ENCODE measurements at regions not wholly inside any gene's neighbourhood (a gene's known extent, or its start where the extent isn't known, plus 50 kb on each side); places are given as distances from the start of the nearest gene placed in this dataset.

GRCh38 chr2:185473838-185474237, 264.8 kb upstream of the FSIP2 start:
- no peak overlapping the region for H3K56ac ChIP-seq (ENCODE audit: low read length)
- H3K4me3 ChIP-seq (ENCODE audit: low read length), result no peak overlapping the region
- H3K79me2 ChIP-seq (ENCODE audit: control insufficient read depth, insufficient read depth, low read length), result no peaks in the 10 kb centered on the region
- WGBS (ENCODE audit: extremely low coverage, insufficient coverage, low lambda C conversion rate), result no CpG with 5 or more reads among the region's 8 CpGs
- no peak overlapping the region for H2BK5ac ChIP-seq (ENCODE audit: low read length)
- no peak overlapping the region for H4K8ac ChIP-seq (ENCODE audit: low read depth, low read length)
- H3K36me3 ChIP-seq (ENCODE audit: control insufficient read depth, insufficient read depth, low read length), result no peaks in the 10 kb centered on the region
- no peaks in the 10 kb centered on the region for H3K79me1 ChIP-seq (ENCODE audit: low read length)
- no peak overlapping the region for H3K27ac ChIP-seq (ENCODE audit: low read depth, low read length)
- H4K5ac ChIP-seq (ENCODE audit: low read length), result no peak overlapping the region
- no peak overlapping the region for H2BK120ac ChIP-seq (ENCODE audit: low read depth, low read length)
- H3K9ac ChIP-seq (ENCODE audit: low read length), result no peak overlapping the region
- no peak overlapping the region for H3K23ac ChIP-seq (ENCODE audit: low read length)
- no peak overlapping the region for H3K18ac ChIP-seq (ENCODE audit: low read length)
- H3K4me1 ChIP-seq (ENCODE audit: control insufficient read depth, low read depth, low read length), result peaks cover 4% of the 10 kb centered on the region
- no peak overlapping the region for H3K4me2 ChIP-seq (ENCODE audit: low read length)
- no peak overlapping the region for H2AK5ac ChIP-seq (ENCODE audit: low read length)
- DNase-seq, result no peak
- no peaks in the 10 kb centered on the region for H3K27me3 ChIP-seq (ENCODE audit: insufficient read depth, low read length, poor library complexity)
- no peak overlapping the region for H3K4ac ChIP-seq (ENCODE audit: low read depth, low read length)
- H2BK15ac ChIP-seq (replicated peaks; ENCODE audit: low read depth), result no peak overlapping the region

- Histone ChIP-seq H4K8ac (ENCODE audit: low read depth, low read length) (no peak overlapping the region), H3K4ac (ENCODE audit: low read depth, low read length) (no peak overlapping the region), H3K79me2 (ENCODE audit: control insufficient read depth, insufficient read depth, low read length) (no peaks in the 10 kb centered on the region), H3K27me3 (ENCODE audit: insufficient read depth, low read length, poor library complexity) (no peaks in the 10 kb centered on the region), H3K9ac (ENCODE audit: low read length) (no peak overlapping the region), H3K79me1 (ENCODE audit: low read length) (no peaks in the 10 kb centered on the region), H2BK5ac (ENCODE audit: low read length) (no peak overlapping the region), H3K23ac (ENCODE audit: low read length) (no peak overlapping the region), H3K4me2 (ENCODE audit: low read length) (no peak overlapping the region), H3K4me1 (ENCODE audit: control insufficient read depth, low read depth, low read length) (peaks cover 4% of the 10 kb centered on the region), H3K56ac (ENCODE audit: low read length) (no peak overlapping the region), H3K27ac (ENCODE audit: low read depth, low read length) (no peak overlapping the region), H2BK120ac (ENCODE audit: low read depth, low read length) (no peak overlapping the region), H4K5ac (ENCODE audit: low read length) (no peak overlapping the region), H3K36me3 (ENCODE audit: control insufficient read depth, insufficient read depth, low read length) (no peaks in the 10 kb centered on the region), H3K18ac (ENCODE audit: low read length) (no peak overlapping the region), H2AK5ac (ENCODE audit: low read length) (no peak overlapping the region), H2BK15ac (replicated peaks; ENCODE audit: low read depth) (no peak overlapping the region), H3K4me3 (ENCODE audit: low read length) (no peak overlapping the region)
- no CpG with 5 or more reads among the region's 1 CpG for WGBS (ENCODE audit: extremely low coverage, insufficient coverage, low lambda C conversion rate)
- DNase-seq, result peak; percentile 62
Observed at GRCh38 chr2:185475914-185476313, 262.7 kb upstream of the FSIP2 start.

- H3K23ac ChIP-seq (ENCODE audit: low read length), result no peak overlapping the region
- no peak overlapping the region for H3K4ac ChIP-seq (ENCODE audit: low read depth, low read length)
- no peak overlapping the region for H3K18ac ChIP-seq (ENCODE audit: low read length)
- no peak overlapping the region for H3K4me2 ChIP-seq (ENCODE audit: low read length)
- no peak overlapping the region for H4K5ac ChIP-seq (ENCODE audit: low read length)
- no peak for DNase-seq
- H3K4me1 ChIP-seq (ENCODE audit: control insufficient read depth, low read depth, low read length), result peaks cover 4% of the 10 kb centered on the region
- WGBS (ENCODE audit: extremely low coverage, insufficient coverage, low lambda C conversion rate), result no CpG with 5 or more reads among the region's 2 CpGs
- H2BK5ac ChIP-seq (ENCODE audit: low read length), result no peak overlapping the region
- H2AK5ac ChIP-seq (ENCODE audit: low read length), result no peak overlapping the region
- H3K56ac ChIP-seq (ENCODE audit: low read length), result no peak overlapping the region
- H3K4me3 ChIP-seq (ENCODE audit: low read length), result no peak overlapping the region
- no peaks in the 10 kb centered on the region for H3K36me3 ChIP-seq (ENCODE audit: control insufficient read depth, insufficient read depth, low read length)
- H3K79me2 ChIP-seq (ENCODE audit: control insufficient read depth, insufficient read depth, low read length), result no peaks in the 10 kb centered on the region
- H2BK120ac ChIP-seq (ENCODE audit: low read depth, low read length), result no peak overlapping the region
- no peak overlapping the region for H4K8ac ChIP-seq (ENCODE audit: low read depth, low read length)
- no peaks in the 10 kb centered on the region for H3K79me1 ChIP-seq (ENCODE audit: low read length)
- no peak overlapping the region for H3K9ac ChIP-seq (ENCODE audit: low read length)
- H2BK15ac ChIP-seq (replicated peaks; ENCODE audit: low read depth), result no peak overlapping the region
- no peak overlapping the region for H3K27ac ChIP-seq (ENCODE audit: low read depth, low read length)
- no peaks in the 10 kb centered on the region for H3K27me3 ChIP-seq (ENCODE audit: insufficient read depth, low read length, poor library complexity)
Observed at GRCh38 chr2:185477452-185477851, 261.2 kb upstream of the FSIP2 start.

- WGBS (ENCODE audit: extremely low coverage, insufficient coverage, low lambda C conversion rate), result no CpG with 5 or more reads among the region's 1 CpG
Observed at GRCh38 chr2:185484602-185485001, 254.0 kb upstream of the FSIP2 start.

GRCh38 chr2:185502351-185502750, 236.3 kb upstream of the FSIP2 start:
- H3K79me1 ChIP-seq (ENCODE audit: low read length), result no peaks in the 10 kb centered on the region
- WGBS (ENCODE audit: extremely low coverage, insufficient coverage, low lambda C conversion rate), result no CpG with 5 or more reads among the region's 1 CpG
- H3K79me2 ChIP-seq (ENCODE audit: control insufficient read depth, insufficient read depth, low read length), result no peaks in the 10 kb centered on the region
- H3K27ac ChIP-seq (ENCODE audit: low read depth, low read length), result no peak overlapping the region
- H2BK120ac ChIP-seq (ENCODE audit: low read depth, low read length), result no peak overlapping the region
- H3K56ac ChIP-seq (ENCODE audit: low read length), result no peak overlapping the region
- H3K9ac ChIP-seq (ENCODE audit: low read length), result no peak overlapping the region
- no peak overlapping the region for H2BK5ac ChIP-seq (ENCODE audit: low read length)
- no peak for DNase-seq
- H4K5ac ChIP-seq (ENCODE audit: low read length), result no peak overlapping the region
- H3K4ac ChIP-seq (ENCODE audit: low read depth, low read length), result no peak overlapping the region
- H2BK15ac ChIP-seq (replicated peaks; ENCODE audit: low read depth), result no peak overlapping the region
- no peak overlapping the region for H4K8ac ChIP-seq (ENCODE audit: low read depth, low read length)
- no peak overlapping the region for H3K23ac ChIP-seq (ENCODE audit: low read length)
- H2AK5ac ChIP-seq (ENCODE audit: low read length), result no peak overlapping the region
- no peaks in the 10 kb centered on the region for H3K27me3 ChIP-seq (ENCODE audit: insufficient read depth, low read length, poor library complexity)
- no peak overlapping the region for H3K4me3 ChIP-seq (ENCODE audit: low read length)
- no peaks in the 10 kb centered on the region for H3K4me1 ChIP-seq (ENCODE audit: control insufficient read depth, low read depth, low read length)
- H3K18ac ChIP-seq (ENCODE audit: low read length), result no peak overlapping the region
- H3K4me2 ChIP-seq (ENCODE audit: low read length), result no peak overlapping the region
- H3K36me3 ChIP-seq (ENCODE audit: control insufficient read depth, insufficient read depth, low read length), result no peaks in the 10 kb centered on the region

More at GRCh38 chr2:185484602-185485001, 254.0 kb upstream of the FSIP2 start:
- Histone ChIP-seq H2AK5ac (ENCODE audit: low read length) (no peak overlapping the region), H3K79me1 (ENCODE audit: low read length) (no peaks in the 10 kb centered on the region), H3K4me1 (ENCODE audit: control insufficient read depth, low read depth, low read length) (peaks cover 3% of the 10 kb centered on the region), H4K5ac (ENCODE audit: low read length) (no peak overlapping the region), H3K56ac (ENCODE audit: low read length) (no peak overlapping the region), H3K4me3 (ENCODE audit: low read length) (no peak overlapping the region), H4K8ac (ENCODE audit: low read depth, low read length) (no peak overlapping the region), H3K79me2 (ENCODE audit: control insufficient read depth, insufficient read depth, low read length) (no peaks in the 10 kb centered on the region), H3K18ac (ENCODE audit: low read length) (no peak overlapping the region), H2BK15ac (replicated peaks; ENCODE audit: low read depth) (no peak overlapping the region), H2BK120ac (ENCODE audit: low read depth, low read length) (no peak overlapping the region), H3K9ac (ENCODE audit: low read length) (no peak overlapping the region), H3K4me2 (ENCODE audit: low read length) (no peak overlapping the region), H3K36me3 (ENCODE audit: control insufficient read depth, insufficient read depth, low read length) (no peaks in the 10 kb centered on the region), H2BK5ac (ENCODE audit: low read length) (no peak overlapping the region), H3K4ac (ENCODE audit: low read depth, low read length) (no peak overlapping the region), H3K27ac (ENCODE audit: low read depth, low read length) (no peak overlapping the region), H3K23ac (ENCODE audit: low read length) (no peak overlapping the region), H3K27me3 (ENCODE audit: insufficient read depth, low read length, poor library complexity) (no peaks in the 10 kb centered on the region)
- peak; percentile 57 for DNase-seq

GRCh38 chr2:185507719-185508118, 230.9 kb upstream of the FSIP2 start:
- Histone ChIP-seq H3K4ac (ENCODE audit: low read depth, low read length) (no peak overlapping the region), H3K79me1 (ENCODE audit: low read length) (no peaks in the 10 kb centered on the region), H3K18ac (ENCODE audit: low read length) (no peak overlapping the region), H3K4me3 (ENCODE audit: low read length) (no peak overlapping the region), H4K5ac (ENCODE audit: low read length) (no peak overlapping the region), H3K9ac (ENCODE audit: low read length) (no peak overlapping the region), H3K36me3 (ENCODE audit: control insufficient read depth, insufficient read depth, low read length) (no peaks in the 10 kb centered on the region), H3K27ac (ENCODE audit: low read depth, low read length) (no peak overlapping the region), H4K8ac (ENCODE audit: low read depth, low read length) (no peak overlapping the region), H2AK5ac (ENCODE audit: low read length) (no peak overlapping the region), H3K56ac (ENCODE audit: low read length) (no peak overlapping the region), H2BK5ac (ENCODE audit: low read length) (no peak overlapping the region), H3K79me2 (ENCODE audit: control insufficient read depth, insufficient read depth, low read length) (no peaks in the 10 kb centered on the region), H3K23ac (ENCODE audit: low read length) (no peak overlapping the region), H2BK120ac (ENCODE audit: low read depth, low read length) (no peak overlapping the region), H3K27me3 (ENCODE audit: insufficient read depth, low read length, poor library complexity) (no peaks in the 10 kb centered on the region), H3K4me2 (ENCODE audit: low read length) (no peak overlapping the region), H2BK15ac (replicated peaks; ENCODE audit: low read depth) (no peak overlapping the region), H3K4me1 (ENCODE audit: control insufficient read depth, low read depth, low read length) (no peaks in the 10 kb centered on the region)
- DNase-seq, result no peak
- no CpG with 5 or more reads among the region's 4 CpGs for WGBS (ENCODE audit: extremely low coverage, insufficient coverage, low lambda C conversion rate)
